RPMI8226 (cell line): ENCODE measurements at regions not wholly inside any gene's neighbourhood (a gene's known extent, or its start where the extent isn't known, plus 50 kb on each side); places are given as distances from the start of the nearest gene placed in this dataset.
"Not testable (repeated sequence)": the region's sequence is repeated elsewhere in the genome, so short reads cannot be mapped to it uniquely, and the experiment has no call there.

ENCODE experiments used
- DNase-seq: peaks from one replicate; pipeline ENCODE4 v3.0.0-alpha.2; 2015

GRCh38 chr7:80018941-80019808 is 115.5 kb upstream of the GNAI1 start:
- DNase-seq: peak; percentile 62

GRCh38 chr7:80017101-80017698 is 117.4 kb upstream of the GNAI1 start:
- no peak for DNase-seq

GRCh38 chr7:80014511-80014910 is 120.1 kb upstream of the GNAI1 start:
- DNase-seq: peak; percentile 9

GRCh38 chr7:80008039-80008438 is 126.6 kb upstream of the GNAI1 start:
- no peak for DNase-seq

GRCh38 chr7:80002865-80003264 is 131.8 kb upstream of the GNAI1 start:
- DNase-seq: no peak

- DNase-seq: no peak
Measured at GRCh38 chr7:79998363-79998762, 136.3 kb upstream of the GNAI1 start.

- no peak for DNase-seq
Measured at GRCh38 chr7:79997345-79997744, 137.3 kb upstream of the GNAI1 start.

GRCh38 chr7:79995741-79996140 is 138.9 kb upstream of the GNAI1 start:
- not testable (repeated sequence) for DNase-seq

GRCh38 chr7:79988653-79989052 is 146.0 kb upstream of the GNAI1 start:
- DNase-seq: no peak

GRCh38 chr7:79984210-79984609 is 150.4 kb upstream of the GNAI1 start:
- no peak for DNase-seq

GRCh38 chr7:79982141-79982770 is 152.4 kb upstream of the GNAI1 start:
- no peak for DNase-seq

- DNase-seq: no peak
Measured at GRCh38 chr7:79980376-79980775, 154.3 kb upstream of the GNAI1 start.

- DNase-seq: no peak
Measured at GRCh38 chr7:79979437-79979836, 155.2 kb upstream of the GNAI1 start.

- DNase-seq: no peak
Measured at GRCh38 chr7:79977481-79977880, 157.2 kb upstream of the GNAI1 start.

- not testable (repeated sequence) for DNase-seq
Measured at GRCh38 chr7:79976711-79977020, 158.0 kb upstream of the GNAI1 start.

GRCh38 chr7:79975986-79976710 is 158.5 kb upstream of the GNAI1 start:
- not testable (repeated sequence) for DNase-seq

GRCh38 chr7:79973455-79973854 is 161.2 kb upstream of the GNAI1 start:
- DNase-seq: no peak

GRCh38 chr7:79971058-79971457 is 163.6 kb upstream of the GNAI1 start:
- DNase-seq: no peak

GRCh38 chr7:79968894-79969293 is 165.7 kb upstream of the GNAI1 start:
- DNase-seq: no peak

- no peak for DNase-seq
Measured at GRCh38 chr7:79968077-79968648, 166.5 kb upstream of the GNAI1 start.

GRCh38 chr7:79965946-79966345 is 168.7 kb upstream of the GNAI1 start:
- no peak for DNase-seq

GRCh38 chr7:79964463-79964862 is 170.2 kb upstream of the GNAI1 start:
- DNase-seq: no peak

- no peak for DNase-seq
Measured at GRCh38 chr7:79953130-79953529, 181.5 kb upstream of the GNAI1 start.
